ENCODE measurements at regions not wholly inside any gene's neighbourhood (a gene's known extent, or its start where the extent isn't known, plus 50 kb on each side); places are given as distances from the start of the nearest gene placed in this dataset.

DNA sequence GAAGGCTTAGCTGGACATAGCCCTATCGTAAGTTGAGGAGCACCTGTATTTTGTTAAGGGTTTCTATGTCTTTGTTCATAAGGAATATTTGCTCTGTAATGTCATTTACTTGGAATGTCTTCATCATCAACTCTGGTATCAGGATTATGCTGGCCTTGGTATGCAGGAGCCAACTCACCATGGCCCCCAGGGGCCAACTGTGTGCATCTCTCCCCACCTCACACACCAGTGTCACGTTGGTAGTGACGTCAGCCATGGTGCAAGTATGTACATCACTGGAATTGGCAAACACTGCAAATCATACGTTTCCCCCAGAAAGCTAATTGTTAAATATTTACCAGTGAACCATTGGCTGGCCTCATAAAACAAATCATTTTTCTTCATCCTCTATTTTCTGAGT is 70.8 kb downstream of the YTHDF1 start:
- no peak for TF ChIP-seq RCOR1 (IDR thresholded peaks at IDR 0.05; ENCODE audit: low read length)
- TF ChIP-seq, protein P1, sequence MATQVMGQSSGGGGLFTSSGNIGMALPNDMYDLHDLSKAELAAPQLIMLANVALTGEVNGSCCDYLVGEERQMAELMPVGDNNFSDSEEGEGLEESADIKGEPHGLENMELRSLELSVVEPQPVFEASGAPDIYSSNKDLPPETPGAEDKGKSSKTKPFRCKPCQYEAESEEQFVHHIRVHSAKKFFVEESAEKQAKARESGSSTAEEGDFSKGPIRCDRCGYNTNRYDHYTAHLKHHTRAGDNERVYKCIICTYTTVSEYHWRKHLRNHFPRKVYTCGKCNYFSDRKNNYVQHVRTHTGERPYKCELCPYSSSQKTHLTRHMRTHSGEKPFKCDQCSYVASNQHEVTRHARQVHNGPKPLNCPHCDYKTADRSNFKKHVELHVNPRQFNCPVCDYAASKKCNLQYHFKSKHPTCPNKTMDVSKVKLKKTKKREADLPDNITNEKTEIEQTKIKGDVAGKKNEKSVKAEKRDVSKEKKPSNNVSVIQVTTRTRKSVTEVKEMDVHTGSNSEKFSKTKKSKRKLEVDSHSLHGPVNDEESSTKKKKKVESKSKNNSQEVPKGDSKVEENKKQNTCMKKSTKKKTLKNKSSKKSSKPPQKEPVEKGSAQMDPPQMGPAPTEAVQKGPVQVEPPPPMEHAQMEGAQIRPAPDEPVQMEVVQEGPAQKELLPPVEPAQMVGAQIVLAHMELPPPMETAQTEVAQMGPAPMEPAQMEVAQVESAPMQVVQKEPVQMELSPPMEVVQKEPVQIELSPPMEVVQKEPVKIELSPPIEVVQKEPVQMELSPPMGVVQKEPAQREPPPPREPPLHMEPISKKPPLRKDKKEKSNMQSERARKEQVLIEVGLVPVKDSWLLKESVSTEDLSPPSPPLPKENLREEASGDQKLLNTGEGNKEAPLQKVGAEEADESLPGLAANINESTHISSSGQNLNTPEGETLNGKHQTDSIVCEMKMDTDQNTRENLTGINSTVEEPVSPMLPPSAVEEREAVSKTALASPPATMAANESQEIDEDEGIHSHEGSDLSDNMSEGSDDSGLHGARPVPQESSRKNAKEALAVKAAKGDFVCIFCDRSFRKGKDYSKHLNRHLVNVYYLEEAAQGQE (IDR thresholded peaks at IDR 0.05; ENCODE audit: low read depth, low read length), result no peak
- TF ChIP-seq, protein P2, sequence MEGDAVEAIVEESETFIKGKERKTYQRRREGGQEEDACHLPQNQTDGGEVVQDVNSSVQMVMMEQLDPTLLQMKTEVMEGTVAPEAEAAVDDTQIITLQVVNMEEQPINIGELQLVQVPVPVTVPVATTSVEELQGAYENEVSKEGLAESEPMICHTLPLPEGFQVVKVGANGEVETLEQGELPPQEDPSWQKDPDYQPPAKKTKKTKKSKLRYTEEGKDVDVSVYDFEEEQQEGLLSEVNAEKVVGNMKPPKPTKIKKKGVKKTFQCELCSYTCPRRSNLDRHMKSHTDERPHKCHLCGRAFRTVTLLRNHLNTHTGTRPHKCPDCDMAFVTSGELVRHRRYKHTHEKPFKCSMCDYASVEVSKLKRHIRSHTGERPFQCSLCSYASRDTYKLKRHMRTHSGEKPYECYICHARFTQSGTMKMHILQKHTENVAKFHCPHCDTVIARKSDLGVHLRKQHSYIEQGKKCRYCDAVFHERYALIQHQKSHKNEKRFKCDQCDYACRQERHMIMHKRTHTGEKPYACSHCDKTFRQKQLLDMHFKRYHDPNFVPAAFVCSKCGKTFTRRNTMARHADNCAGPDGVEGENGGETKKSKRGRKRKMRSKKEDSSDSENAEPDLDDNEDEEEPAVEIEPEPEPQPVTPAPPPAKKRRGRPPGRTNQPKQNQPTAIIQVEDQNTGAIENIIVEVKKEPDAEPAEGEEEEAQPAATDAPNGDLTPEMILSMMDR (IDR thresholded peaks at IDR 0.05), result no peak
- TF ChIP-seq, protein P3, sequence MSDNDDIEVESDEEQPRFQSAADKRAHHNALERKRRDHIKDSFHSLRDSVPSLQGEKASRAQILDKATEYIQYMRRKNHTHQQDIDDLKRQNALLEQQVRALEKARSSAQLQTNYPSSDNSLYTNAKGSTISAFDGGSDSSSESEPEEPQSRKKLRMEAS (IDR thresholded peaks at IDR 0.05; ENCODE audit: low read depth), result no peak

All from SK-N-SH (cell line).